ENCODE measurements at regions not wholly inside any gene's neighbourhood (a gene's known extent, or its start where the extent isn't known, plus 50 kb on each side); places are given as distances from the start of the nearest gene placed in this dataset.
"Not testable (repeated sequence)": the region's sequence is repeated elsewhere in the genome, so short reads cannot be mapped to it uniquely, and the experiment has no call there.

GRCh38 chr16:31703526-31704128 lies 170.0 kb upstream of the ZNF267 start:
- DNase-seq = no peak

DNA sequence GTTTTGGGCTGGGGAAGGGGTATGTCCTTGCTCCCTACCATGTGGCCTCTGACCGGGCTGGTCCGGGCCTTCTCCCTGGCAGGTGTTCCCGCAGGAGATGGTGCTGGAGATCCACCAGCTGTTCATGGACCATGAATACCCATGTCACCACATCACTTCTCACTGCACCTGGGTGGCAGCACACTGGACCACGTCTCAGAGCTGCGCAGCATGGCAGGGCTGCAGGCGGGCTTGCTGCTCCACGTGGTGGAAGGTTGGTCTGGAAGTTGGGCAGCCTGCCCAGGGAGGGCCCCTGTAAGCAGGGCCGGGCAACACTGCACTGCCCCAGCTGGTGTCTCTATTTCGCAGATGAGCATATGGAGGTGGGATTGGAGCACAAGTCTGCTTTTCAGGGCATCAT lies 169.5 kb upstream of the ZNF267 start:
- DNase-seq = no peak

- DNase-seq = no peak
These were observed 168.2 kb upstream of the ZNF267 start for GRCh38 chr16:31705371-31705770.

- DNase-seq = no peak
These were observed 167.3 kb upstream of the ZNF267 start for GRCh38 chr16:31706318-31706717.

GRCh38 chr16:31706925-31707324 lies 166.7 kb upstream of the ZNF267 start:
- DNase-seq = no peak

DNA sequence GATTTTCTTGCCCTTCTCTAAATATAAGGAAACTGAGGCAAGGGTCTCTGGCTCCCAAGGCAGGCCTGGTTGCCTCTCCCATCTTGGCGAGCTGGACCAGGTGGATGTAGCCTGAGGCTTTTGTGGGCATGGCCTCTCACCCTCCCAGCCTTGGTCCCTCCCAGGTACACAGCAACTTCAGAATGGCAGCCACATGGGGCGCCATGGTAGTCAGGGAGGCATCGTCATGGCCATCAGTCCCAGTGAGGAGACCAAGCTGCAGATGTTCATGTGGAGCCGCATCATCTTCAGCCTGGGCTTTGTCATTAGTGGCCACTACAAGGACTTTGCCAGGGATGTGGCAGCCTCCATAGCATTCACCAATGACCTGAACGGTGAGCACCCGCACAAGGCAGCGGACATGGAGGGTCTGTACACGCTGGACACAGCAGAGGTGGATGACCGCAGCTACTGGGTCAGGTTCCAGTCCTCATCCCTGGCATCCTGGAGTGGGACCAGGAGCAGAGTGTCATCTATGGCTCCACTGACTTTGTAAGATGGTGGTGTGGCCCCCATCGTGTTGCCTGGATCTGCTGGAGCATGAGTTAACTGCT lies 165.8 kb upstream of the ZNF267 start:
- no peak for DNase-seq

DNA sequence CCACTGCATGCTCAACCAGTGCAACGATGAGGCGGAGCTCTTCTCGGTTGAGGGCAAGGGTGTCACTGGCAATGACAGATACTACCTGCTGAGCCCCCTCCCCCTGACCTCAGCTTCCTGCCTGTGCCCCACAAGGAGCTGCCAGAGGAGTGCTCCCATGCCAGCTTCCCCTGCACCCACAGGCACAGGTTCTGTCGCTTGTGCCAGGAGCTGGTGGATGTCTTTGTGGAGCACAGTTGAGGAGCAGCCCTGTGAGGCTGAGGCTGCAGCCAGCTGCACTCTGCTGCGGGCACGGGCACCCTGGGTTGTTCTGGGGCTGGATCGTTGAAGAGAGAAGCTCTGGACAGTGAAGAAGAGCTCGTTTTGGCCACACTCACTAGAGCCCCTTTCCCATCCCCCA lies 165.3 kb upstream of the ZNF267 start:
- DNase-seq = no peak

GRCh38 chr16:31709181-31709580 lies 164.4 kb upstream of the ZNF267 start:
- DNase-seq = no peak

- DNase-seq = no peak
These were observed 163.5 kb upstream of the ZNF267 start for GRCh38 chr16:31710134-31710533.

DNA sequence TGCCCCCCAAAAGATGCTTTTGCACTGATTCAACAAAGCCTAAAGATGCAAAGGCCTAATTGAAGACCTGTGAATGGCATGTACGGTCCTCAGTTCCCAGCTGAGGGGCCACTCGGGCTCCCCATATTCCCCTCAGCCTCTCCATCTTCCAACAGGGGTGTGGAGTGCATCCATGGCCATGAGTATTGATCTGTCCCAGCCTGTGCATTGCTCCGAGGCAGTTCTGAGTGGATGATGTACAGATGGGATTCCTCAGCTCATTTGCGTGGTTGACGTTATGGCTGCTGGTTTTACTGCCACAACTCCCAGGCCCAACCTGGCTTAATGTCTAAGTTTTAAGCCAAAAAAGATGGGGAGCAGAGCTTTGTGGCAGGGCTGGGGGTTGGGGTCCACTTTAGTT lies 162.7 kb upstream of the ZNF267 start:
- DNase-seq = no peak

DNA sequence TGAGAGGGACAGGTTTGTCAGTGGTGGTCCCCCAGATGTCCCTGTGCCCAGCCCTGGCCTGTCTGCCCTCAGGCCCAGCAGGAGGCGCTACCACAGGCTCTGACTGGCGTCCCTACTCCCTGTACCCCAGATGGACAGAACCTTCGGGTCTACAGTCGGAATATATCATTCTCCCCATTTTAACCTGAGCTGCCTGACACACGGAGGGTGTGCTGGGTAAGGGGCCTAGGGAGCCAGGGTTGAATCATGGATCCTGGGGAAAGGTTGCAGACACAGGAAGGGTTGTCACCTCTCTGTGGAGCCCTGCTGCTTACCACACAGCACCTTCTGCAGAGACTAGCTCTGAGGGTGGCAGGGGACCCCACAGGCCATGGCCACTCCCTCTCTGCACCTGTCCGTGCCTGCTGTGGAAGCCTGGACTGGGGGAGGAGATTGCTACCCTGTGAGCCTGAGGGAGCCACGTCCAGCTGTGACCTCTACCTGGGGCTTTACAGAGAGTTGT lies 162.2 kb upstream of the ZNF267 start:
- no peak for DNase-seq

DNA sequence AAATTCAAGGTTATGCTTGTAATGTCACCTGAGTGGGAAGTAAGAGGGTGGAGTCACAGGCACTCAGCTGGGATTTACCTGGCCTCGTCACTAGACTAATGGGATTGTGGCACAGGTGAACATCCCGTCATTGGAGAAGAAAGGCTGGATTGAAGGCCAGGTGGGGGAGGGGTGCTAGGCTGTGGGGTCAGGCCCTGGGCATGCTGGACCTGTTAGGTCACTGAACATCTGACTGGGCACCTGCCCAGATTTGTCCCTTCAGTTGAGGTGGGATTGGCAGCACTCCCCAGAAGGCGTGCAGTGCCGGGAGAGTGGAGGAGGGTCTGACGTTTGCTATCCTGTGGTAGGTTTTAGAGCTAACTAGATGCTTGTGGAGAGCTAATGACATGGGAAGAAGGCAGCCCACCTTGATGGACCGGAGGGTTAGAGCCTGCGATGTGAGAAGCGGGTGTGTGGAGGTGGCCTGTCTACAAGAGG lies 161.5 kb upstream of the ZNF267 start:
- DNase-seq = no peak

- DNase-seq = peak; percentile 93
These were observed 160.3 kb upstream of the ZNF267 start for GRCh38 chr16:31713071-31713944.

GRCh38 chr16:31713945-31714902 lies 159.4 kb upstream of the ZNF267 start:
- no peak for DNase-seq

DNA sequence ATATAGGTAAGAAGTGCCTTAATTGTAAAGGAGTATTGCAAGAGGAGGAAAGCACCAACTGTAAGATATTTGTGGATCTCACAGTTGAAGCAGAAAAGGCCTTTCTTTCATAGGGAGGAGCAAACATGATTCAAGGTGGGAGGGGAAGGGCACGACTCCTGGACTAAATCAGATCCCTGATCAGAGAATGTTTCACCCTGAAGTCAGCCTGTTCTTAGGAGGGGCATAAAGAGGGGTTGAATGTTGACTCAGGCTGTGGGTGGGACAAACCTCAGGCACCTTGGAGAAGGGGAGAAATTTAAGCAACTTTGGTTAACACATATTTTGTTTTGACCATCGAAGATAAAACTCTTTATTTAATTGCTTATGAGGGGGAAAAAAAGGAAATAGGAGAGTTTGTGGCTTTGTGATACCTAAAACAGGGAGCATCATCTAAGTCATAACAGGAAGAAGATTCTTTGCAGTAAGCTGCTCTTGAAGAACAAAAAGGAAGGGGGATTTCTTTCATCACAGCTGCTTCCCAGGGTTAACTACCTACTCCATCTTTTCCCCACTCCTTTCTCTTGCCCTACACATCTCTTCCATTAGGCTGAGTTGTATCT lies 158.6 kb upstream of the ZNF267 start:
- DNase-seq = no peak

- no peak for DNase-seq
These were observed 157.7 kb upstream of the ZNF267 start for GRCh38 chr16:31715915-31716314.

DNA sequence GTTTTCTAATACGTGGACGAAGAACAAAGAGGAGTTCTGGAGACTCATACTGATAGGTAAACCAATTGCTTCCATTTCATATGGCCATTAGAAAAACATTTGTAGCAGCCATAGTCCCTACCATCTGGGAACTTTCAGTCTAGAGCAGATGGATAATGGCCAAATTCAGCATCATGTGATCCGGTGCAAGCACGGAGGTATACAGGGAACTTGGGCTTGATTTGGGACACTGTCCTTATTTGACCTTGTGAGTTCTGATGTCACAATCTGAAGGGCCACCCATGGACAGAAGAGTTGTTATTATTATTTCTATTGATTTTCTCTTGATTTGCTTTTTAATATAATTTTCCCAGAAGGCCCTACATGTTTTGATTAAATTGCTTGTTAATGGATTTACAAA lies 154.6 kb upstream of the ZNF267 start:
- DNase-seq = no peak

DNA sequence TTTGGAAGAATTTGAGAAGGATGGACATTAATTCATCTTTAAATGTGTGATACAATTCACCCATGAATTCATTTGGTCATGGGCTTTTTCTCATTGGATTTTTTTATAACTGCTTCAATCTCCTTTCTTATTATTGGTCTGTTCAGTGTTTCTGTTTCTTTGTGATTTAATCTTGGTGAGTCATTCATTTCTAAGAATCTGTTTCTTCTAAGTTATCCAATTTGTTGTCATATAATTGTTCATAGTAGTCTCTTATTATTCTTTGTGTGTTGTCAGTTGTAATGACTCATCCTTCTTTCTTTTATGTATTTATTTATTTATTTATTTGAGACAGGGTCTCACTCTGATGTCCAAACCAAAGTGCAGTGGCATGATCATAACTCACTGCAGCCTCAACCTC lies 146.1 kb upstream of the ZNF267 start:
- DNase-seq = no peak

DNA sequence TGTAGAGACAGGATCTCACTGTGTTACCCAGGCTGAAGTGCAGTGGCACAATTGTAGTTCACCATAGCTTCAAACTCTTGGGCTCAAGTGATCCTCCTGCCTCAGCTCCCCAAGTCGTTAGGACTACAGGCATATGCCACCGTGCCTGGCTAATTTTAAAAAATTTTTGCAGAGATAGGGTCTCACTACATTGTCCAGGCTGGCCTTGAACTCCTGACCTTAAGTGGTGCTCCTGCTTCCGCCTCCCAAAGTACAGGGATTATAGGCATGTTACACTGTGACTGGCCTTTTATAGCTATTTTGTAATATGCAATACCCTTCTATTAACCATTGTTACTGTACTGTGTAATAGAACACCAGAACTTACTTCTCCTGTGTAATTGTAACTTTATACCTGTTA lies 139.3 kb upstream of the ZNF267 start:
- no peak for DNase-seq

DNA sequence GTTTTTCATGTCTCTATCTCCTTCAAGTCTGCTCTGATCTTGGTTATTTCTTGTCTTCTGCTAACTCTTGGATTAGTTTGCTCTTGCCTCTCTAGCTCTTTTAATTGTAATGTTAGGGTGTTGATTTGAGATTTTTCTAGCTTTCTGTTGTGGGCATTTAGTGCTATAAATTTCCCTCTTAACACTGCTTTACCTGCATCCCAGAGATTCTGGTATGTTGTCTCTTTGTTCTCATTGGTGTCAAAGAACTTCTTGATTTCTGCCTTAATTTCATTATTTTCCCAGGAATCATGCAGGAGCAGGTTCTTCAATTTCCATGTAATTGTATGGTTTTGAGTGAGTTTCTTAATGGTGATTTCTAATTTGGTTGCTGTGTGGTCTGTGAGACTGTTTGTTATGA lies 128.5 kb upstream of the ZNF267 start:
- not testable (repeated sequence) for DNase-seq

GRCh38 chr16:31745900-31746299 lies 127.7 kb upstream of the ZNF267 start:
- DNase-seq = no peak

GRCh38 chr16:31754998-31755615 lies 118.5 kb upstream of the ZNF267 start:
- DNase-seq = no peak
